ENCODE measurements at regions not wholly inside any gene's neighbourhood (a gene's known extent, or its start where the extent isn't known, plus 50 kb on each side); places are given as distances from the start of the nearest gene placed in this dataset.
"Not testable (repeated sequence)": the region's sequence is repeated elsewhere in the genome, so short reads cannot be mapped to it uniquely, and the experiment has no call there.

DNA sequence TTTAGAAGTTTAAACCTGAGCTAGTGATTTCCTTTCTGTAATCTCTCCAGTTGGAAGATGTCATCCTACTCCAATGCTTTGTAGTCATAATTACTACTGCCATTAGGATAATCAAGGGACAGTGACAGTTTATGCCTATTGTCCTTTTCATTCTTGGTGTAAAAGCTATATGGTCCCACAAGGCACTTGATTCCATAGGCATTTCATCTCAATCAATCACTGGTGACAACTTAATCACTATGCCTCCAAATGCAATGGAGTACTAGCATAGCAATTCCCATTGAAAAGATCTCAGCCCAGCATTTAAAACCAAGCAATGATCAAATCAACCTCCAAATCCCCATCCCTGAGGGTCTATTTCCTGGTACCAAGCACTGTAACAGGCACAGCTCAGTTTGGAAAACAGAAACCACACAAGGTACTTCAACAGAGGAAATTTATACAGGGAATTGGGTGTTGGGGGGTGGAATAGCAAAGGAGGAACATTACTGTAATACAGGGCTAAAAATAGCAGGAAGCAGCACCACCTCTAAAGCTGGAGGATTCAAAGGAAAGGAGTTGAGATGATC is 51.0 kb downstream of the FHIP2A start:
- FAIRE-seq (no peak), DNase-seq (ENCODE audit: low spot score) (no peak)

GRCh38 chr10:114874827-114875411 is 53.3 kb downstream of the FHIP2A start:
- no peak for DNase-seq (ENCODE audit: low spot score)

GRCh38 chr10:114875590-114876081 is 54.1 kb downstream of the FHIP2A start:
- DNase-seq (ENCODE audit: low spot score); FAIRE-seq: not testable (repeated sequence)

More at GRCh38 chr10:114874827-114875411, 53.3 kb downstream of the FHIP2A start:
- no peak for FAIRE-seq

- DNase-seq (ENCODE audit: low spot score) (no peak), FAIRE-seq (no peak)
Observed at GRCh38 chr10:114876169-114876568, 54.6 kb downstream of the FHIP2A start.

- peak; percentile 78 for DNase-seq (ENCODE audit: low spot score)
- FAIRE-seq: no peak
Observed at GRCh38 chr10:114876602-114877300, 55.2 kb downstream of the FHIP2A start.

- DNase-seq (ENCODE audit: low spot score): no peak
- no peak for FAIRE-seq
Observed at GRCh38 chr10:114877301-114877644, 55.7 kb downstream of the FHIP2A start.

DNA sequence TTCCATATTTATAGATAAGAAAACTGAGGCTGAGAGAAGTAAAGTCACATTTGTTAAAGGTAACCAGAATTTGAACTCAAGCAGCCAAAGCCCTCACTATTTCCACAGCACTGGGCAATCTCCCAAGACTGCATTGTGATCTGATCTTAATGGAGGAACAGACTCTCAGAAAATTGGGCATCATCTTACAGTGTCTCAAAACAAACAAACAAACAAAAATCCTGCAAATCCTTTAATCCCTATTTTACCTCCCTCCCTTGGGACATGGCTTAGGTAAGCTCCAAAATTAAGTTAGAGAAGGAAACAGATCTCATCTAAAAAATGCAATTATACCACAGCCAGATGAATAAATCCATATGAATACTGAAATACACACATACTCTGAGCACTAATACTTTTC is 57.5 kb downstream of the FHIP2A start:
- FAIRE-seq: no peak
- DNase-seq (ENCODE audit: low spot score): no peak

DNA sequence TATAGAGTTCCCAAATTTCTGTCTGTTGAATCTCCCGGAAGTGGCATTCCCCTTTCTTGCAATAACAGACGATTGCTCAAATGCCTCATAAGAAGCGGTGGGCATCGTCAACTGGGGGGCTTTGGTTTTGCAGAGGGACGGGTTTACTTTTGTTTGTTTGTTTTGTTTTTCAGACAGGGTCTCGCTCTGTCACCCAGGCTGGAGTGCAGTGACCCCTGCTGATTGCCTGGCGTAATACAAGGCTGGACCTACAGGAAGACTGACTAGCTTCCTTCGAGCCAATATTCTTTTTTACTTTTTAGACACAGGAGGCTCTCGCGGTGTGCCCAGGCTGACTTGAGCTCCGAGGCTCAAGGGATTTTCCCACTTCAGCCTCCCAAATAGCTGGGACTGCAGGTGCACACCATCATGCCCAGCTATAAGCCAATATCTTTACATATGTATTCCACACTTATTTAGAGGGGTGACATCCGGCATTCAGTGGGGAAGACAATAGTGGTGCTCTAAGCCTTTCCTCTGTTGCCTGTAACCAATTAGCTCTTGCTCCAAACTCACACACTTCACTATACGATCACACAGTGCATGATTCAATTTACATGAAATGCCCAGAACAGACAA is 58.1 kb downstream of the FHIP2A start:
- FAIRE-seq (no peak), DNase-seq (ENCODE audit: low spot score) (peak; percentile 48)

- FAIRE-seq: no peak
- no peak for DNase-seq (ENCODE audit: low spot score)
Observed at GRCh38 chr10:114881417-114881816, 56.6 kb upstream of the TRUB1 start.

DNA sequence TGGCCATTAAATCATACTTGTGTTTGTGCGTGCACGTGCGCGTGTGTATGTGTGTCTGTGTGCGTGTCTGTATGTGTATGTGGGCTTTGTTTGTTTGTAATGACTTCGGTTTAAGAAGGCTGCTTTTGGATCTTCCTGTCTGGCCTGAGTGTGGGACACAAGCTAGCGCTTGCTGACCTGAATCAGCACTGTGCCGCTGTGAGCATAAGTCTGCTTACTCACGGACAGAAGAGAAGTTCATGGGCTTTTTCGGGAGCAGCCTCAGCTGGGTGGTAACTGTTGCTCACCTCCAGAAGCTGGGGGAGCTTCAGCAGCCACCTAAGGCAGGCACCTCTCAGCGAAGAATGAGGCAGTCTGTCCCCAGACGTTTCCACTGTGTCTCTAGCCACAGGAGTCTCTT is 56.1 kb upstream of the TRUB1 start:
- DNase-seq (ENCODE audit: low spot score) (no peak), FAIRE-seq (no peak)

DNA sequence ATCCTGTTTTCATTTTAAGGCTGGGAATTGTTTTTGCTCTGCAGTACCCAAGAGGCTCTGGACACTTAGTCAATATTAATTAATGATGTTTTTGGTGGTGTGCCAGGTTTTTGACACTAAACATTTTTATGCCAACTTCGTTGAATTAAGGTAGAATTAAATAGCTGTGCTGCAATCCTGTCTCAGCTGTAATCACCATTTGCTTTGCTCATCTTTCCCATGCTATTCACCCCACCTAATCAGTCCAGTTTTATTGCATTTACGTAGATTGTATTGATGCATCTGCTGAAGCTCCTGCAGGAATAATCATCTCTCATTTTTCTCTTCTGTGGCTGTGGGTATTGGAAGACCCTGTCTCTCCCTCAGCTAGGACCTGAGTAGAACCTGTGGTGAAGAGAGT is 52.6 kb upstream of the TRUB1 start:
- FAIRE-seq (no peak), DNase-seq (ENCODE audit: low spot score) (no peak)
